Endothelial cell of umbilical vein (primary cell): ENCODE measurements at regions not wholly inside any gene's neighbourhood (a gene's known extent, or its start where the extent isn't known, plus 50 kb on each side); places are given as distances from the start of the nearest gene placed in this dataset.

Experiments used
- BruUV-seq: library from RNA; stranded (reverse); fragments of 400-500 nt; replicated peaks from 2 replicates; lab custom pipeline; 2021; lab: Mats Ljungman, UMichigan
- CTCF ChIA-PET: fragments of 300-600, 350-600 bp; sonication (Branson Sonifier 250); formaldehyde crosslinking; loops from one replicate; lab custom pipeline; 2021; ENCODE audit warnings: antibody characterized with exemption, inconsistent platforms; lab: Charles Lee
- POLR2A ChIA-PET: fragments of 300-600, 350-600 bp; sonication (Branson Sonifier 250); formaldehyde crosslinking; loops from one replicate; lab custom pipeline; 2021; ENCODE audit warnings: antibody characterized with exemption, inconsistent platforms; lab: Charles Lee
- DNase-seq: peaks from one replicate; pipeline ENCODE4 v3.0.0-alpha.2; 2011; ENCODE audit warnings: low read depth, low spot score
- FAIRE-seq: peaks from 2 replicates; lab custom pipeline; 2011; peaks lifted over from hg19 to GRCh38; lab: Jason Lieb, UNC
- H2AFZ ChIP-seq: 2 replicates; pipeline ENCODE4 v1.6.0; 2012; ENCODE audit warnings: low read depth, low read length, control low read depth, inconsistent platforms
- H3K27ac ChIP-seq: 2 replicates; pipeline ENCODE4 v1.5.1; 2011; ENCODE audit warnings: low read depth, mild to moderate bottlenecking, control low read depth, low read length, moderate library complexity; ENCODE audit not compliant: insufficient read depth
- H3K27me3 ChIP-seq, 2 experiments: 2 replicates each; pipeline versions ENCODE4 v1.6.0 to v1.6.1; 2011; ENCODE audit warnings: low read length in 2 of 2, mixed read lengths in 1 of 2; ENCODE audit not compliant: control insufficient read depth in 2 of 2, insufficient read depth in 2 of 2
- H3K36me3 ChIP-seq, 2 experiments: 2 replicates in 1 of 2; 3 replicates in 1 of 2; pipeline ENCODE4 v1.5.1; 2011; ENCODE audit warnings: low read length in 2 of 2, mild to moderate bottlenecking in 1 of 2, moderate library complexity in 1 of 2; ENCODE audit not compliant: control insufficient read depth in 2 of 2, insufficient read depth in 2 of 2; ENCODE audit errors: extremely low read depth in 1 of 2
- H3K4me1 ChIP-seq: 3 replicates; pipeline ENCODE4 v1.5.1; 2011; ENCODE audit warnings: mild to moderate bottlenecking, low read length; ENCODE audit not compliant: control insufficient read depth, insufficient read depth; ENCODE audit errors: extremely low read depth
- H3K4me2 ChIP-seq: 2 replicates; pipeline ENCODE4 v1.6.1; 2011; ENCODE audit warnings: low read length, control low read depth, mixed read lengths; ENCODE audit not compliant: insufficient read depth
- H3K4me3 ChIP-seq, 3 experiments: fragments of 200-600 bp in 1 of 3; sonication (generic), shearing (Covaris generic) in 1 of 3; replicated peaks in 1 of 3; 2 replicates each; pipeline ENCODE4 v1.5.1; 2011 to 2016; ENCODE audit warnings: control low read depth in 3 of 3, low read length in 3 of 3, mild to moderate bottlenecking in 2 of 3, inconsistent platforms in 1 of 3, low read depth in 1 of 3, moderate library complexity in 1 of 3; ENCODE audit not compliant: insufficient read depth in 1 of 3
- H3K79me2 ChIP-seq: 2 replicates; pipeline ENCODE4 v1.6.0; 2012; ENCODE audit warnings: low read length, inconsistent platforms; ENCODE audit not compliant: control insufficient read depth, insufficient read depth
- H3K9ac ChIP-seq: replicated peaks from 2 replicates; pipeline ENCODE3; 2011; ENCODE audit warnings: low read length, control low read depth; ENCODE audit not compliant: insufficient read depth; ENCODE audit errors: extremely low read depth
- H3K9me1 ChIP-seq: replicated peaks from 3 replicates; pipeline ENCODE4 v1.6.0; 2011; ENCODE audit warnings: mild to moderate bottlenecking, low read length; ENCODE audit not compliant: control insufficient read depth, insufficient read depth; ENCODE audit errors: extremely low read depth
- H3K9me3 ChIP-seq: replicated peaks from 2 replicates; pipeline ENCODE4 v1.5.1; 2012; ENCODE audit warnings: low read length, inconsistent platforms; ENCODE audit not compliant: control insufficient read depth, insufficient read depth
- H4K20me1 ChIP-seq: replicated peaks from 2 replicates; pipeline ENCODE3; 2011; ENCODE audit warnings: mild to moderate bottlenecking, low read length; ENCODE audit not compliant: control insufficient read depth, insufficient read depth; ENCODE audit errors: extremely low read depth
- EZH2 ChIP-seq: IDR thresholded peaks from 2 replicates; pipeline ENCODE4 v1.6.1; 2012; ENCODE audit warnings: borderline replicate concordance, low read depth, mild to moderate bottlenecking, moderate library complexity, low read length, inconsistent platforms; ENCODE audit not compliant: severe bottlenecking
- FOS ChIP-seq: IDR thresholded peaks from 2 replicates; pipeline ENCODE4 v1.6.1; 2011; ENCODE audit warnings: mild to moderate bottlenecking, low read length, moderate library complexity, borderline replicate concordance; ENCODE audit not compliant: insufficient read depth
- GATA2 ChIP-seq: IDR thresholded peaks from 2 replicates; pipeline ENCODE4 v1.7.0; 2011; ENCODE audit warnings: low read depth, mild to moderate bottlenecking, moderate library complexity, mixed read lengths, low read length; ENCODE audit not compliant: insufficient read length, insufficient read depth
- JUN ChIP-seq: IDR thresholded peaks from 2 replicates; pipeline ENCODE4 v1.6.1; 2011; ENCODE audit warnings: borderline replicate concordance, low read depth; ENCODE audit not compliant: insufficient read length, insufficient read depth
- MAX ChIP-seq: IDR thresholded peaks from 2 replicates; pipeline ENCODE4 v1.6.1; 2011; ENCODE audit not compliant: insufficient read depth, insufficient read length
- MYC ChIP-seq: IDR thresholded peaks from one replicate; pipeline ENCODE4 v1.6.1; 2011; ENCODE audit warnings: mild to moderate bottlenecking, low read depth, low read length
- POLR2A ChIP-seq: IDR thresholded peaks from 2 replicates; pipeline ENCODE4 v1.6.1; 2012; ENCODE audit warnings: low read depth, mild to moderate bottlenecking, control low read depth, low read length
- POLR2AphosphoS5 ChIP-seq: IDR thresholded peaks from 2 replicates; pipeline ENCODE4 v1.6.1; 2012; ENCODE audit warnings: low read depth, mild to moderate bottlenecking, control low read depth, low read length, moderate library complexity; ENCODE audit not compliant: insufficient read depth
- dilution Hi-C: fragments of 300-500 bp; cut with MboI; formaldehyde crosslinking; loops from one replicate; pipeline ENCODE4 v1.15.0; 2019; ENCODE audit warnings: low sequenced_read_pairs; ENCODE audit not compliant: extremely low pct_ligation_motif_present
- intact Hi-C: fragments of 100-400 bp; cut with micrococcal nuclease; formaldehyde crosslinking; loops from one replicate; pipeline ENCODE4 v1.10.0; 2022
- TF ChIP-seq, protein P1 (sequence below), 2 donors: IDR thresholded peaks; 1 replicate in 1 of 2; 2 replicates in 1 of 2; pipeline ENCODE4 v1.5.1; 2011; ENCODE audit warnings: low read length in 2 of 2, mild to moderate bottlenecking in 2 of 2, moderate library complexity in 2 of 2, control low read depth in 1 of 2, inconsistent platforms in 1 of 2, low read depth in 1 of 2; ENCODE audit not compliant: insufficient read depth in 1 of 2; ENCODE audit errors: extremely low read depth in 1 of 2

GRCh38 chr3:159620281-159620680 is 368.4 kb upstream of the IL12A start:
- H3K4me3 ChIP-seq = no peak overlapping the region
- no TSS peak for BruUV-seq
- no peaks in the 10 kb centered on the region for H4K20me1 ChIP-seq
- no peak for FAIRE-seq
- no peaks in the 10 kb centered on the region for H3K79me2 ChIP-seq
- POLR2A ChIA-PET = interaction anchor here (0.9 kb wide), 1 partner anchor 144 kb away, joined by 3 read pairs; no protein-coding TSS in a partner anchor
- CTCF ChIA-PET = interaction anchor here (0.8 to 3.8 kb wide), 7 partner anchors 8 to 208 kb away, joined by 3 to 35 read pairs (median 3); no protein-coding TSS in a partner anchor
- dilution Hi-C loops = no loop called here
- no peaks in the 10 kb centered on the region for H3K9me1 ChIP-seq
- no peak for TF ChIP-seq EZH2
- no peak for TF ChIP-seq MAX
- TF ChIP-seq GATA2 = no peak
- TF ChIP-seq, protein P1, sequence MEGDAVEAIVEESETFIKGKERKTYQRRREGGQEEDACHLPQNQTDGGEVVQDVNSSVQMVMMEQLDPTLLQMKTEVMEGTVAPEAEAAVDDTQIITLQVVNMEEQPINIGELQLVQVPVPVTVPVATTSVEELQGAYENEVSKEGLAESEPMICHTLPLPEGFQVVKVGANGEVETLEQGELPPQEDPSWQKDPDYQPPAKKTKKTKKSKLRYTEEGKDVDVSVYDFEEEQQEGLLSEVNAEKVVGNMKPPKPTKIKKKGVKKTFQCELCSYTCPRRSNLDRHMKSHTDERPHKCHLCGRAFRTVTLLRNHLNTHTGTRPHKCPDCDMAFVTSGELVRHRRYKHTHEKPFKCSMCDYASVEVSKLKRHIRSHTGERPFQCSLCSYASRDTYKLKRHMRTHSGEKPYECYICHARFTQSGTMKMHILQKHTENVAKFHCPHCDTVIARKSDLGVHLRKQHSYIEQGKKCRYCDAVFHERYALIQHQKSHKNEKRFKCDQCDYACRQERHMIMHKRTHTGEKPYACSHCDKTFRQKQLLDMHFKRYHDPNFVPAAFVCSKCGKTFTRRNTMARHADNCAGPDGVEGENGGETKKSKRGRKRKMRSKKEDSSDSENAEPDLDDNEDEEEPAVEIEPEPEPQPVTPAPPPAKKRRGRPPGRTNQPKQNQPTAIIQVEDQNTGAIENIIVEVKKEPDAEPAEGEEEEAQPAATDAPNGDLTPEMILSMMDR (IDR thresholded peaks at IDR 0.05; ENCODE audit: extremely low read depth in 1 of 2, insufficient read depth in 1 of 2, low read depth in 1 of 2, low read length in 2 of 2) = no peak
- TF ChIP-seq JUN = no peak
- no peak for TF ChIP-seq POLR2A
- TF ChIP-seq POLR2AphosphoS5 = no peak
- no peak for TF ChIP-seq MYC
- no peak for TF ChIP-seq FOS
- no peak overlapping the region for H2AFZ ChIP-seq
- H3K36me3 ChIP-seq = no peaks in the 10 kb centered on the region
- no peak overlapping the region for H3K4me2 ChIP-seq
- H3K27ac ChIP-seq = no peak overlapping the region
- no peak overlapping the region for H3K9ac ChIP-seq
- H3K9me3 ChIP-seq = no peaks in the 10 kb centered on the region
- intact Hi-C loops = loop anchor here (2.0 kb wide), 1 partner anchor 91 kb away; no protein-coding TSS in a partner anchor
- no peaks in the 10 kb centered on the region for H3K27me3 ChIP-seq
- peaks cover 19% of the 10 kb centered on the region for H3K4me1 ChIP-seq
- DNase-seq = no peak
